Lung (tissue), 11 donors: ENCODE measurements at regions not wholly inside any gene's neighbourhood (a gene's known extent, or its start where the extent isn't known, plus 50 kb on each side); places are given as distances from the start of the nearest gene placed in this dataset.

Experiments
- ATAC-seq: fragments of 200-7000 bp; cut with Tn5 transposase; one replicate; pipeline ENCODE4 v1.9.1; 2020; ENCODE audit warnings: moderate number of reproducible peaks; ENCODE audit not compliant: insufficient read depth, low FRiP score
- DNase-seq, 3 donors: peaks; one replicate each; pipeline ENCODE4 v3.0.0-alpha.2; 2013 to 2017
- H3K27ac ChIP-seq, 2 donors: one replicate each; pipeline ENCODE4 v1.5.1; 2013; ENCODE audit warnings: mild to moderate bottlenecking in 2 of 2, moderate library complexity in 2 of 2, control low read depth in 1 of 2, inconsistent platforms in 1 of 2, low read depth in 1 of 2, low read length in 1 of 2
- H3K27me3 ChIP-seq, 3 donors: one replicate each; pipeline ENCODE4 v1.5.1; 2013; ENCODE audit warnings: low read length in 2 of 3; ENCODE audit not compliant: control insufficient read depth in 3 of 3, insufficient read depth in 3 of 3
- H3K36me3 ChIP-seq, 4 donors: one replicate each; pipeline ENCODE4 v1.5.1; 2013; ENCODE audit warnings: low read length in 4 of 4, mild to moderate bottlenecking in 1 of 4, moderate library complexity in 1 of 4; ENCODE audit not compliant: control insufficient read depth in 4 of 4, insufficient read depth in 4 of 4
- H3K4me1 ChIP-seq, 5 donors: one replicate each; pipeline ENCODE4 v1.5.1; 2013; ENCODE audit warnings: low read length in 5 of 5, mild to moderate bottlenecking in 2 of 5, moderate library complexity in 1 of 5; ENCODE audit not compliant: control insufficient read depth in 5 of 5, insufficient read depth in 5 of 5
- H3K4me3 ChIP-seq: one replicate; pipeline ENCODE4 v1.5.1; 2013; ENCODE audit warnings: mild to moderate bottlenecking, control low read depth, moderate library complexity
- H3K9ac ChIP-seq, 2 donors: one replicate each; pipeline ENCODE4 v1.5.1; 2013; ENCODE audit warnings: low read length in 2 of 2, control low read depth in 1 of 2; ENCODE audit not compliant: insufficient read depth in 1 of 2
- H3K9me3 ChIP-seq, 4 donors: one replicate each; pipeline ENCODE4 v1.5.1; 2013; ENCODE audit warnings: low read length in 3 of 4, mild to moderate bottlenecking in 1 of 4, moderate library complexity in 1 of 4; ENCODE audit not compliant: control insufficient read depth in 4 of 4, insufficient read depth in 3 of 4
- CTCF ChIP-seq: IDR thresholded peaks from 2 replicates; pipeline ENCODE4 v1.5.1; 2012; ENCODE audit warnings: mild to moderate bottlenecking; ENCODE audit errors: control extremely low read depth, extremely low read depth
- WGBS, 2 donors: extraction: QIAGEN DNeasy Blood & Tissue Kit; methylation state at CpG; one replicate each; pipeline ENCODE4 v1.1.7; 2013; 5-methylcytosine and 5-hydroxymethylcytosine counted together
- donor health status: control.
- donor health status: control.
- donor health status: Bipolar disorder and iron deficiency.
- donor health status: healthy.
- donor health status: DM: yes; HTN: yes; CAD: no.

DNA sequence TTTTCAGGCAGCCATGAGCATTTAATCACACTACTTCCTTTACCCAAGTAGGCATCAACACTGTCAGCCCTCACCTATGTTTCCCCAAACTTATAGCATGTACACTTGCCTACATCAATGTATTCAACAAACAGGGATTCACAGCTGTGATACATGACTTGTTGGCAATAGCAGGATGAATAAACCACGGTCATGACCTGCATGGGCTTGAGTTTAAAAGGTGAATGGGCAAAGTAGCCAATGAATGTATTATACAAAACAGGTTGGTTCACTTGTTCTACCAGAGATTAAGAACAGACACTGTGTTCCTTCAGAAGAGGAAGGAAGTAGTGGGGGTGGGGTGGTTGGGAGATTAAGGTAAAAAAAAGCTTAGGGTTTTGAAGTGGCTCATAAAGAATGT lies 861.9 kb upstream of the SEMA6D start:
- H3K27ac ChIP-seq = no peak overlapping the region
- DNase-seq = no peak
- no peak for ATAC-seq
- H3K4me1 ChIP-seq = no peaks in the 10 kb centered on the region
- H3K9me3 ChIP-seq = no peaks in the 10 kb centered on the region
- 63 to 77% methylated on average over 1 of the region's 1 CpG for WGBS, 2 donors
- H3K9ac ChIP-seq = no peak overlapping the region
- H3K36me3 ChIP-seq = no peaks in the 10 kb centered on the region
- no peaks in the 10 kb centered on the region for H3K27me3 ChIP-seq
- no peak overlapping the region for H3K4me3 ChIP-seq
- no peak for TF ChIP-seq CTCF

- no peak overlapping the region for H3K27ac ChIP-seq
- H3K36me3 ChIP-seq = no peaks in the 10 kb centered on the region
- no peaks in the 10 kb centered on the region for H3K9me3 ChIP-seq
- H3K27me3 ChIP-seq = no peaks in the 10 kb centered on the region
- TF ChIP-seq CTCF = no peak
- H3K4me3 ChIP-seq = no peak overlapping the region
- no peak for DNase-seq
- no peak for ATAC-seq
- no peak overlapping the region for H3K9ac ChIP-seq
- no peaks in the 10 kb centered on the region for H3K4me1 ChIP-seq
- WGBS, 2 donors = 68% methylated on average over 6 of the region's 6 CpGs
Observed at GRCh38 chr15:46856839-46857502, 860.3 kb upstream of the SEMA6D start.

DNA sequence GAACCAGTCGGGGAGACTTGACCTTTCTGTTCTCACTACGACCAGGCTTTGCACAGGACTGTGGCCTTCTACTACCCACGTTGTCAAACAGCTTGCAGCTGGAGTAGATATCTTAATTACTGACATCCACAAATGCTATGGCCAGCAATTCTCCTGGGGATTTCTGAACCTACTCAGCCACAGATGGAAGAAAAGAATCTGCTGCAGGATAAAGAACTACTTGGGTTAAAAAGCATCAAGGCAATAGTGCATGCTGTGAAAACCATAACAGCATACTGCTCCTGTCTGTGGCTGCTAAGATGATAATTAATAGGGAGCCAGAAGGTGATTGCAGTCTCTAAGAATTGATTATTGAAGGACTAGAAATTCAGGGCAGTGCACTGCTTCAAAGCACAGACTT lies 859.2 kb upstream of the SEMA6D start:
- no peak overlapping the region for H3K4me3 ChIP-seq
- 55 to 72% methylated on average over 3 of the region's 3 CpGs for WGBS, 2 donors
- H3K4me1 ChIP-seq = no peaks in the 10 kb centered on the region
- no peaks in the 10 kb centered on the region for H3K9me3 ChIP-seq
- no peak for DNase-seq
- H3K27ac ChIP-seq = no peak overlapping the region
- no peak for ATAC-seq
- no peak for TF ChIP-seq CTCF
- no peak overlapping the region for H3K9ac ChIP-seq
- no peaks in the 10 kb centered on the region for H3K27me3 ChIP-seq
- H3K36me3 ChIP-seq = no peaks in the 10 kb centered on the region

DNA sequence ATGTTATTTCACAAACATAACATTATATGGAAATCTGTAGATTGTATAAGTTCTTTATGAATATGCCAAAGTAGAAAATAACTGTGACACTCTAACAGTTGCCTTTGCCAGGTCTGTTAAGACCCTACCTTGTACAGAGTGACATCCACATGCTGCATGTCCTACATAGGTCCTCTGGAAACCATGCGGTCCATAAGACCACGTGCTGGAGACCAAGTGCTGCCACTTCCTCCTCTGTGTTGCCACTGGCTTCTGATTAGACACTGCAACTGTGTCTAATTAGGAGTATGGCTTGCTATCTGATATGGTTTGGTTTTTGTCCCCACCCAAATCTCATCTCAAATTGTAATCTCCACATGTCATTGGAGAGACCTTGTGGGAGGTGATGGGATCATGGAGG lies 855.5 kb upstream of the SEMA6D start:
- 84 to 87% methylated on average over 2 of the region's 2 CpGs for WGBS, 2 donors

More for the DNA sequence above, 855.5 kb upstream of the SEMA6D start:
- Histone ChIP-seq H3K36me3 (no peaks in the 10 kb centered on the region), H3K4me3 (no peak overlapping the region), H3K27me3 (no peaks in the 10 kb centered on the region), H3K27ac (no peak overlapping the region), H3K9ac (no peak overlapping the region), H3K4me1 (no peaks in the 10 kb centered on the region), H3K9me3 (no peaks in the 10 kb centered on the region)
- TF ChIP-seq CTCF = no peak
- no peak for DNase-seq
- no peak for ATAC-seq
